ENCODE measurements at regions not wholly inside any gene's neighbourhood (a gene's known extent, or its start where the extent isn't known, plus 50 kb on each side); places are given as distances from the start of the nearest gene placed in this dataset.

GRCh38 chr6:99120641-99121040 lies 172.9 kb upstream of the FBXL4 start:
- intact Hi-C loops (cut with micrococcal nuclease; ENCODE audit: unreplicated experiment) (no loop called here), in situ Hi-C loops (cut with HindIII; ENCODE audit: extremely low pct_ligation_motif_present, low pct_unique_long_range_greater_than_20kb) (loop anchor here (25.0 kb wide), 2 partner anchors 283 to 1633 kb away; partner anchors contain the start of gene POU3F2)
- DNase-seq (ENCODE audit: low spot score) (no peak), ATAC-seq (no peak), FAIRE-seq (no peak)
- POLR2A ChIA-PET: no interaction called here
- Histone ChIP-seq H3K4me3 (replicated peaks in 1 of 3; ENCODE audit: insufficient read depth in 1 of 3, low read depth in 2 of 3, low read length in 3 of 3) (no peak overlapping the region), H3K4me1 (ENCODE audit: insufficient read depth, low read length) (no peaks in the 10 kb centered on the region), H4K20me1 (ENCODE audit: insufficient read depth, low read length) (no peaks in the 10 kb centered on the region), H3K79me2 (ENCODE audit: insufficient read depth, low read length) (no peaks in the 10 kb centered on the region), H2AFZ (ENCODE audit: low read length) (no peak overlapping the region), H3K36me3 (replicated peaks in 1 of 2; ENCODE audit: control insufficient read depth in 1 of 2, insufficient read depth in 2 of 2, low read length in 2 of 2) (no peaks in the 10 kb centered on the region), H3K4me2 (ENCODE audit: low read depth, low read length) (no peak overlapping the region), H3K27ac (ENCODE audit: extremely low read length, insufficient read depth, low read length) (no peak overlapping the region), H3K9me3 (ENCODE audit: low read length) (no peaks in the 10 kb centered on the region), H3K9ac (ENCODE audit: insufficient read depth, low read depth, low read length) (no peak overlapping the region), H3K27me3 (ENCODE audit: control insufficient read depth in 1 of 2, insufficient read depth in 2 of 2, low read length in 2 of 2) (0 out of 5 replicates have a peak, but pooled peaks cover 0 to 2% of the 10 kb centered on the region in 2 experiments)
- CTCF ChIA-PET (ENCODE audit: low intra/inter-chr PET ratio, low total read pairs): interaction anchor here (1.7 kb wide), 1 partner anchor 1623 kb away, joined by 10 read pairs; no protein-coding TSS in a partner anchor
- 24% methylated on average over 3 of the region's 3 CpGs for whole genome bisulfite sequencing (ENCODE audit: low lambda C conversion rate)
- BruUV-seq (replicated peaks): no TSS peak
- TF ChIP-seq ZBTB33 (CRISPR knock-in tag; IDR thresholded peaks at IDR 0.05): no peak
- TF ChIP-seq LCORL (IDR thresholded peaks at IDR 0.05): no peak
- no peak for TF ChIP-seq LCORL (CRISPR knock-in tag; IDR thresholded peaks at IDR 0.05)
- TF ChIP-seq FOXK1 (CRISPR knock-in tag; IDR thresholded peaks at IDR 0.05; ENCODE audit: borderline replicate concordance, low read depth): no peak
- TF ChIP-seq HDAC1 (CRISPR knock-in tag; IDR thresholded peaks at IDR 0.05): no peak
- no peak for TF ChIP-seq CCAR2 (optimal IDR thresholded peaks at IDR 0.05; ENCODE audit: low read depth, low read length)
- no peak for TF ChIP-seq ZNF318 (CRISPR knock-in tag; IDR thresholded peaks at IDR 0.05)
- no peak for TF ChIP-seq ZNF557 (CRISPR knock-in tag; IDR thresholded peaks at IDR 0.05)
- TF ChIP-seq CEBPG (CRISPR knock-in tag; IDR thresholded peaks at IDR 0.05): no peak
- no peak for TF ChIP-seq POGK (CRISPR knock-in tag; conservative IDR thresholded peaks at IDR 0.05)
- no peak for TF ChIP-seq BHLHE40 (IDR thresholded peaks at IDR 0.05; ENCODE audit: low read length)
- TF ChIP-seq ZNF121 (CRISPR knock-in tag; IDR thresholded peaks at IDR 0.05): no peak
